GM12892 (cell line): ENCODE measurements at regions not wholly inside any gene's neighbourhood (a gene's known extent, or its start where the extent isn't known, plus 50 kb on each side); places are given as distances from the start of the nearest gene placed in this dataset.
"Not testable (repeated sequence)": the region's sequence is repeated elsewhere in the genome, so short reads cannot be mapped to it uniquely, and the experiment has no call there.

Experiments
- POLR2A ChIP-seq: IDR thresholded peaks from 2 replicates; pipeline ENCODE4 v1.6.1; 2011; ENCODE audit warnings: low read depth, low read length, control low read depth
- POLR2AphosphoS5 ChIP-seq: IDR thresholded peaks from 2 replicates; pipeline ENCODE4 v1.6.1; 2011; ENCODE audit warnings: low read depth, low read length, control low read depth
- TAF1 ChIP-seq: IDR thresholded peaks from 2 replicates; pipeline ENCODE4 v1.6.1; 2011; ENCODE audit warnings: low read depth, mild to moderate bottlenecking, control low read depth, low read length, borderline replicate concordance

GRCh38 chr7:76763977-76764376 is 136.9 kb upstream of the POMZP3 start:
- TF ChIP-seq TAF1, POLR2AphosphoS5, POLR2A: not testable (repeated sequence)
